NB4 (cell line): ENCODE measurements at regions not wholly inside any gene's neighbourhood (a gene's known extent, or its start where the extent isn't known, plus 50 kb on each side); places are given as distances from the start of the nearest gene placed in this dataset.

ENCODE experiments used
- POLR2A ChIP-seq: IDR thresholded peaks from 2 replicates; pipeline ENCODE4 v1.6.1; 2011; ENCODE audit warnings: mild to moderate bottlenecking; ENCODE audit not compliant: insufficient read length; ENCODE audit errors: extremely low read depth
- TF ChIP-seq, protein P1 (sequence below): IDR thresholded peaks from one replicate; pipeline ENCODE4 v1.5.1; 2012; ENCODE audit warnings: low read depth, low read length

DNA sequence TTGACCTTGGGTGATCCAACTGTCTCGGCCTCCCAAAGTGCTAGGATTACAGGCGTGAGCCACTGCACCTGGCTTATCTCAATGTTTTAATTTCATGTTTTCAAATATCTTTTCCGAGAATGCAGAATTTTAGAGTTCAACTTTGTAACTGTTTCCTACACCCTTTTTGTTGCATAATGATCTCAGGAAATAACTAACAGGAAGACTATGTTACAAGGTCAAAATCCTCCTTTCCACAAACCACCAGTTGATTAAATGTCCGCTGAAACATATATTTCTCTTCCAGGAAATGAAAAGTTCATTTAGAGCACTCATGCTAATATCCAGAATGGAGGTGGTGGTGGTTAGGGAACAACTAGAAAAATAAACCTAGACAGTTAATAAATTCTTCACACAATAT is 377.8 kb downstream of the PPP4R3C start:
- no peak for TF ChIP-seq POLR2A
- TF ChIP-seq, protein P1, sequence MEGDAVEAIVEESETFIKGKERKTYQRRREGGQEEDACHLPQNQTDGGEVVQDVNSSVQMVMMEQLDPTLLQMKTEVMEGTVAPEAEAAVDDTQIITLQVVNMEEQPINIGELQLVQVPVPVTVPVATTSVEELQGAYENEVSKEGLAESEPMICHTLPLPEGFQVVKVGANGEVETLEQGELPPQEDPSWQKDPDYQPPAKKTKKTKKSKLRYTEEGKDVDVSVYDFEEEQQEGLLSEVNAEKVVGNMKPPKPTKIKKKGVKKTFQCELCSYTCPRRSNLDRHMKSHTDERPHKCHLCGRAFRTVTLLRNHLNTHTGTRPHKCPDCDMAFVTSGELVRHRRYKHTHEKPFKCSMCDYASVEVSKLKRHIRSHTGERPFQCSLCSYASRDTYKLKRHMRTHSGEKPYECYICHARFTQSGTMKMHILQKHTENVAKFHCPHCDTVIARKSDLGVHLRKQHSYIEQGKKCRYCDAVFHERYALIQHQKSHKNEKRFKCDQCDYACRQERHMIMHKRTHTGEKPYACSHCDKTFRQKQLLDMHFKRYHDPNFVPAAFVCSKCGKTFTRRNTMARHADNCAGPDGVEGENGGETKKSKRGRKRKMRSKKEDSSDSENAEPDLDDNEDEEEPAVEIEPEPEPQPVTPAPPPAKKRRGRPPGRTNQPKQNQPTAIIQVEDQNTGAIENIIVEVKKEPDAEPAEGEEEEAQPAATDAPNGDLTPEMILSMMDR = no peak
